Mesothelial cell of epicardium (in vitro differentiated cells): ENCODE measurements at regions not wholly inside any gene's neighbourhood (a gene's known extent, or its start where the extent isn't known, plus 50 kb on each side); places are given as distances from the start of the nearest gene placed in this dataset.

ENCODE experiments used
- DNase-seq, 2 experiments: peaks; one replicate each; pipeline ENCODE4 v3.0.0; 2021; ENCODE audit warnings: low spot score in 2 of 2; ENCODE audit not compliant: unreplicated experiment in 2 of 2
- H3K27ac Mint-ChIP-seq: 2 replicates; pipeline ENCODE4 v1.8.0; 2021; ENCODE audit warnings: mixed read lengths
- H3K27me3 Mint-ChIP-seq: 2 replicates; pipeline ENCODE4 v1.8.0; 2021; ENCODE audit warnings: low read depth, mixed read lengths
- H3K36me3 Mint-ChIP-seq: 2 replicates; pipeline ENCODE4 v1.8.0; 2021; ENCODE audit warnings: mixed read lengths
- H3K4me1 Mint-ChIP-seq: 2 replicates; pipeline ENCODE4 v1.8.0; 2021; ENCODE audit warnings: mixed read lengths
- H3K4me3 Mint-ChIP-seq: 2 replicates; pipeline ENCODE4 v1.8.0; 2021; ENCODE audit warnings: mild to moderate bottlenecking, moderate library complexity, mixed read lengths
- H3K9me3 Mint-ChIP-seq: 2 replicates; pipeline ENCODE4 v1.8.0; 2021; ENCODE audit warnings: mixed read lengths
- CTCF ChIP-seq: fragments of 200-600 bp; sonication (generic); IDR thresholded peaks from one replicate; pipeline ENCODE4 v1.5.0; 2021; ENCODE audit warnings: antibody characterized with exemption; ENCODE audit not compliant: unreplicated experiment

- Mint-ChIP-seq H3K27me3 (no peaks in the 10 kb centered on the region), H3K4me1 (no peaks in the 10 kb centered on the region), H3K36me3 (no peaks in the 10 kb centered on the region), H3K4me3 (no peak overlapping the region), H3K9me3 (peaks cover 13% of the 10 kb centered on the region), H3K27ac (no peak overlapping the region)
- no peak for DNase-seq
- no peak for TF ChIP-seq CTCF
Observed at GRCh38 chr5:26239588-26239987, 798.8 kb downstream of the CDH9 start.

- TF ChIP-seq CTCF: no peak
- Mint-ChIP-seq H3K9me3 (peaks cover 25% of the 10 kb centered on the region), H3K4me3 (no peak overlapping the region), H3K27me3 (no peaks in the 10 kb centered on the region), H3K4me1 (no peaks in the 10 kb centered on the region), H3K36me3 (no peaks in the 10 kb centered on the region), H3K27ac (no peak overlapping the region)
- DNase-seq: no peak
Observed at GRCh38 chr5:26237489-26237888, 800.9 kb downstream of the CDH9 start.

GRCh38 chr5:26236936-26237335 is 801.5 kb downstream of the CDH9 start:
- H3K4me1 Mint-ChIP-seq: no peaks in the 10 kb centered on the region
- H3K27ac Mint-ChIP-seq: no peak overlapping the region
- peaks cover 28% of the 10 kb centered on the region for H3K9me3 Mint-ChIP-seq
- DNase-seq: no peak
- H3K4me3 Mint-ChIP-seq: no peak overlapping the region
- H3K27me3 Mint-ChIP-seq: no peaks in the 10 kb centered on the region
- TF ChIP-seq CTCF: no peak
- H3K36me3 Mint-ChIP-seq: no peaks in the 10 kb centered on the region

GRCh38 chr5:26232706-26233105 is 805.7 kb downstream of the CDH9 start:
- H3K27me3 Mint-ChIP-seq: no peaks in the 10 kb centered on the region
- H3K9me3 Mint-ChIP-seq: peaks cover 49% of the 10 kb centered on the region
- no peak for TF ChIP-seq CTCF
- H3K36me3 Mint-ChIP-seq: no peaks in the 10 kb centered on the region
- no peak overlapping the region for H3K4me3 Mint-ChIP-seq
- DNase-seq: no peak
- no peaks in the 10 kb centered on the region for H3K4me1 Mint-ChIP-seq
- H3K27ac Mint-ChIP-seq: no peak overlapping the region

GRCh38 chr5:26231316-26231715 is 807.1 kb downstream of the CDH9 start:
- no peak overlapping the region for H3K27ac Mint-ChIP-seq
- no peak for TF ChIP-seq CTCF
- H3K27me3 Mint-ChIP-seq: no peaks in the 10 kb centered on the region
- H3K4me1 Mint-ChIP-seq: no peaks in the 10 kb centered on the region
- peaks cover 57% of the 10 kb centered on the region for H3K9me3 Mint-ChIP-seq
- DNase-seq: no peak
- H3K4me3 Mint-ChIP-seq: no peak overlapping the region
- H3K36me3 Mint-ChIP-seq: no peaks in the 10 kb centered on the region

GRCh38 chr5:26229848-26230247 is 808.5 kb downstream of the CDH9 start:
- Mint-ChIP-seq H3K27me3 (no peaks in the 10 kb centered on the region), H3K4me3 (no peak overlapping the region), H3K4me1 (no peaks in the 10 kb centered on the region), H3K36me3 (peaks cover 4% of the 10 kb centered on the region), H3K27ac (no peak overlapping the region), H3K9me3 (peaks cover 70% of the 10 kb centered on the region)
- no peak for TF ChIP-seq CTCF
- DNase-seq: no peak
